SK-N-MC (cell line): ENCODE measurements at regions not wholly inside any gene's neighbourhood (a gene's known extent, or its start where the extent isn't known, plus 50 kb on each side); places are given as distances from the start of the nearest gene placed in this dataset.

Experiments
- EZH2 ChIP-seq: fragments of 200-600 bp; sonication (generic); IDR thresholded peaks from one replicate; pipeline ENCODE4 v1.6.1; 2017; ENCODE audit warnings: antibody characterized with exemption
- FOXP2 ChIP-seq: optimal IDR thresholded peaks from 2 replicates; pipeline ENCODE3; 2011; ENCODE audit warnings: mild to moderate bottlenecking, moderate library complexity; ENCODE audit not compliant: insufficient read depth; ENCODE audit errors: extremely low read length, control extremely low read depth
- POLR2AphosphoS5 ChIP-seq: IDR thresholded peaks from 2 replicates; pipeline ENCODE4 v1.6.1; 2012; ENCODE audit warnings: mild to moderate bottlenecking, low read depth, low read length, borderline replicate concordance

DNA sequence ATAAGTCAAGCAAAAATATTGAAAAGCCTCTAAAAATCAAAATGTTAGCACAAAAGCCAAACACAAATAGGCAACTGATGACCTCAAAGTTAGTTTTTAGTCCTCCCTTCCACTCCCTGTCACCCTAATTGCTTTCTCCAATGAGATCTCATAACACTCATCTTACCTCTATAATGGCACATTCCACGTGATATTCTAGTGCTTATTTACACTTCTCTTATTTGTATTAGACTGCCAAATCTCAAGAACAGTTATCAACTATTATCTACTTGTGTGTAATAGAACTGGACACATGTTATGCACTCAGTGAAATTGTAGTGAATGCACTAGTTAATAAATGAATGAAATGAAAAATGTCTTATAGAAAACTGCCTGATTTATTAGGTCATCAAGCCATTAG lies 55.5 kb upstream of the AVPR1A start:
- no peak for TF ChIP-seq EZH2
- TF ChIP-seq POLR2AphosphoS5: no peak
- TF ChIP-seq FOXP2: no peak
